ENCODE measurements at regions not wholly inside any gene's neighbourhood (a gene's known extent, or its start where the extent isn't known, plus 50 kb on each side); places are given as distances from the start of the nearest gene placed in this dataset.

- Mint-ChIP-seq H3K4me3 (no peak overlapping the region), H3K27ac (no peak overlapping the region), H3K36me3 (ENCODE audit: insufficient read depth) (no peaks in the 10 kb centered on the region), H3K27me3 (peaks cover 7 to 8% of the 10 kb centered on the region in 2 donors), H3K4me1 (ENCODE audit: low read depth in 2 of 2) (no peaks in the 10 kb centered on the region), H3K9me3 (no peaks in the 10 kb centered on the region)
- DNase-seq (no peak), ATAC-seq (replicated peaks) (no peak)
These were observed 406.2 kb upstream of the CADM1 start for GRCh38 chr11:115910379-115910778.

DNA sequence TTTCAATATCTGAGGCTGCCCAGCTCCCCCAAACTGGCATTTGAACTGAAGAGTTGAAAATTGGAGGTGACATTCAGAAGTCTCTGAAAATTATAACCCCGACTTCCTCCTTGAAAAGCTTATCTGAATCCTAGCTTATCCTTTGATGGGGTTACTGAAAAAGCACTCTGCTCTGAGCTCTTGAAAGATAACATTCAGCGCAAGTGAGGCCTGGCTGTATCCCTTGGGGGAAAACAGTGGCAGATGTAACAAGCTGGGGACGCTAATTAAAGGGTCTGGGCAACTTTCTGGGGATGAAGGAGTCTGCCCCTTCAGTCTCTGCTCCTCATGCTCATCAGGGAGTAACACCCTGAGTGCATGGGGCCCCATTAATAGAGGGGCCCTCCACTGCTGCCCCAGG lies 402.0 kb upstream of the CADM1 start:
- H3K27me3 Mint-ChIP-seq: peaks cover 0 to 7% of the 10 kb centered on the region in 2 donors
- H3K36me3 Mint-ChIP-seq (ENCODE audit: insufficient read depth): no peaks in the 10 kb centered on the region
- ATAC-seq (replicated peaks) (no peak), DNase-seq (no peak)
- H3K4me1 Mint-ChIP-seq (ENCODE audit: low read depth in 2 of 2): no peaks in the 10 kb centered on the region
- no peak overlapping the region for H3K4me3 Mint-ChIP-seq
- no peaks in the 10 kb centered on the region for H3K9me3 Mint-ChIP-seq
- no peak overlapping the region for H3K27ac Mint-ChIP-seq

DNA sequence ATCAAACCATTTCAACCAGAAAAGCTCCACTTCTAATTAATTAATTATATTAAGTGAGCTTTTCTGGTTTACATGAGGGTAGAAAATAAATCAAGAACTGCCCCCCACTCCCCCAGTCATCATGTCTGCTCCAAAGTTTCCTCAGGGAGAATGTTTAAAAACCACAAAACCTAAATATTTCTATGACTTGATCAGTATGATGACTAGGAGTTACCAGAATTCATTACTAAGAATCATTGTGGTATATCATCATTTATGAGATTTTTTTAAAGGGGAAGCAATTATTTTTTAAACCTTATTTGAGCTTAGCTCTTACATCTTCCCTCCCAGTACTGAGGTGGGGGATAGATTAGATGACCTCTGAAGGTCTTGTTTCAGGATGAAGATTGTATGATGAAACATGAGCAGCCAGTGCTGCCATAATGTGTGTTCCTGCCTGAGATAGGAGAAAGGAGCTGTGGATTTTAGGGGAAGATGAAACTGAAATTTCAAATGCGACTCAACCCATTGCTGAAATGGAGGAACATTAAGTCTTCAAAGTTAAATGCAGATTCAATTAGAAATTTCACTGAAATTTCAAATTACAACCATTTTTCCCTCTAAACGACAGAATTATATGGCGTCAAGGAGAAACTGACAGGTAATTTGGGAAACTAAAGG lies 401.3 kb upstream of the CADM1 start:
- ATAC-seq (replicated peaks): no peak
- Mint-ChIP-seq H3K27ac (no peak overlapping the region), H3K27me3 (peaks cover 0 to 7% of the 10 kb centered on the region in 2 donors), H3K36me3 (ENCODE audit: insufficient read depth) (no peaks in the 10 kb centered on the region), H3K9me3 (no peaks in the 10 kb centered on the region), H3K4me3 (no peak overlapping the region), H3K4me1 (ENCODE audit: low read depth in 2 of 2) (no peaks in the 10 kb centered on the region)
- DNase-seq: no peak

- Mint-ChIP-seq H3K4me1 (ENCODE audit: low read depth in 2 of 2) (no peaks in the 10 kb centered on the region), H3K36me3 (ENCODE audit: insufficient read depth) (no peaks in the 10 kb centered on the region), H3K27me3 (peaks cover 0 to 7% of the 10 kb centered on the region in 2 donors), H3K27ac (no peak overlapping the region), H3K9me3 (no peaks in the 10 kb centered on the region), H3K4me3 (no peak overlapping the region)
- no peak for ATAC-seq (replicated peaks)
- DNase-seq: no peak
These were observed 399.0 kb upstream of the CADM1 start for GRCh38 chr11:115903179-115903578.

DNA sequence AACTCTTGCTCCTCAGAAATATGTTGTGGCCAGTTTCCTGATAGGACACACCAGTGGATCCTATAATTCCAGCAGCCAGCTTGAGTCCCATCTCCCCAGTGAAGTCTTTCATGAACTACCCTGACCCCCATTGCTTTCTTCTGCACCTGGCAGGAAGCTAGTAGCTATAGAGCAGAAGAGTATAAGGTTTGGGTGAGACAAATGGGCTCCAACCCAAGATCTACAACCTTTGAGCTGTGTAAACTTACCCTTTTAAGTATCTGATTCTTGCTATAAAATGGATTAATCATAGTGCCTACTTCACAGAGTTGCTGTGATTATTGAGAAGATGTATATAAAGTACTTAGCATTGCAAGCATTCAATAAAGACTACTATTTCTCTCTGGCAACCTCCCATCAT lies 396.9 kb upstream of the CADM1 start:
- no peaks in the 10 kb centered on the region for H3K9me3 Mint-ChIP-seq
- ATAC-seq (replicated peaks) (no peak), DNase-seq (no peak)
- no peak overlapping the region for H3K4me3 Mint-ChIP-seq
- H3K27ac Mint-ChIP-seq: no peak overlapping the region
- no peaks in the 10 kb centered on the region for H3K27me3 Mint-ChIP-seq
- H3K4me1 Mint-ChIP-seq (ENCODE audit: low read depth in 2 of 2): no peaks in the 10 kb centered on the region
- no peaks in the 10 kb centered on the region for H3K36me3 Mint-ChIP-seq (ENCODE audit: insufficient read depth)

- H3K4me3 Mint-ChIP-seq: no peak overlapping the region
- H3K27me3 Mint-ChIP-seq: no peaks in the 10 kb centered on the region
- H3K4me1 Mint-ChIP-seq (ENCODE audit: low read depth in 2 of 2): no peaks in the 10 kb centered on the region
- H3K36me3 Mint-ChIP-seq (ENCODE audit: insufficient read depth): no peaks in the 10 kb centered on the region
- DNase-seq: no peak
- H3K27ac Mint-ChIP-seq: no peak overlapping the region
- ATAC-seq (replicated peaks): no peak
- H3K9me3 Mint-ChIP-seq: no peaks in the 10 kb centered on the region
These were observed 395.9 kb upstream of the CADM1 start for GRCh38 chr11:115900111-115900510.

DNA sequence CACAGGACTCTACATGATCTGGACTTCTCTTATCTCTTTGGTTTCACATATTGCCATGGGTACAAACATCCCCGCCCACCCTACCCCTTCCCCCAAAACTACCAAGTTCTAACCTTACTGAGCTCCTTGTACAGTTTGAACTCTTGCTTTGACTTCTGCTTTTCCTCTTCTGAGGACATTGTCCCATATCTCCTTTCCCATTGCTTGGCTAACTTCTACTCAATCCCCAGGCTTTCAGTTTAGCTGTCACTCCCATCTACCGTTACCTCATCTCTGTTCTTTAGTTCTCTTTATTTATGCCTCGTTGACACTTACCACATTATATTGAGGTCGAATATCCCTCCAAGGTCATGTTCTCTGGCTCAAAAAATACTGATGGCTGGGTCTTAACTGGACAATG lies 393.5 kb upstream of the CADM1 start:
- no peak for DNase-seq
- no peaks in the 10 kb centered on the region for H3K9me3 Mint-ChIP-seq
- H3K4me3 Mint-ChIP-seq: no peak overlapping the region
- H3K36me3 Mint-ChIP-seq (ENCODE audit: insufficient read depth): no peaks in the 10 kb centered on the region
- no peak overlapping the region for H3K27ac Mint-ChIP-seq
- H3K4me1 Mint-ChIP-seq (ENCODE audit: low read depth in 2 of 2): no peaks in the 10 kb centered on the region
- H3K27me3 Mint-ChIP-seq: no peaks in the 10 kb centered on the region
- no peak for ATAC-seq (replicated peaks)

- Mint-ChIP-seq H3K9me3 (no peaks in the 10 kb centered on the region), H3K4me1 (ENCODE audit: low read depth in 2 of 2) (no peaks in the 10 kb centered on the region), H3K36me3 (ENCODE audit: insufficient read depth) (no peaks in the 10 kb centered on the region), H3K27me3 (no peaks in the 10 kb centered on the region), H3K4me3 (no peak overlapping the region), H3K27ac (no peak overlapping the region)
- ATAC-seq (replicated peaks) (no peak), DNase-seq (no peak)
These were observed 391.9 kb upstream of the CADM1 start for GRCh38 chr11:115896084-115896483.

DNA sequence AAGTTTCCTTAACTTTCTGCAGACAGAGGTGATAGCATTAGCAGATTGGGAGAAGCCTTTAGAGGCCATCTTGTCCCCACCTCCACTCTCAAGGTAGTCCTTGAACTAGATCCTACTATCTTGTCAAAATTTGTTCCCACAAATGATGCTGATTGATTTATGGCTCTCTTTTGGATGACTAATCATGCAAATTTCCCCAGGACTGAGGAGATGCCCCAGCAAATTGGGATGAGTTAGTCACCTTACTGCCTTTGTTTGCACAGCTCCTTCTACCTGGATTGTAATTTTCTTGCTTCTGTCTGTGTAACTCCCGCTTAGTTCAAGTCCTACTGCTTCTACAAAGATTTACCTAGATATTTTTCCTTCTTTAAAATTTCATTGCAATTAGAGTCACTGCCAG lies 391.4 kb upstream of the CADM1 start:
- DNase-seq: no peak
- Mint-ChIP-seq H3K36me3 (ENCODE audit: insufficient read depth) (no peaks in the 10 kb centered on the region), H3K9me3 (no peaks in the 10 kb centered on the region), H3K27ac (no peak overlapping the region), H3K4me3 (no peak overlapping the region), H3K4me1 (ENCODE audit: low read depth in 2 of 2) (no peaks in the 10 kb centered on the region), H3K27me3 (no peaks in the 10 kb centered on the region)
- no peak for ATAC-seq (replicated peaks)

DNA sequence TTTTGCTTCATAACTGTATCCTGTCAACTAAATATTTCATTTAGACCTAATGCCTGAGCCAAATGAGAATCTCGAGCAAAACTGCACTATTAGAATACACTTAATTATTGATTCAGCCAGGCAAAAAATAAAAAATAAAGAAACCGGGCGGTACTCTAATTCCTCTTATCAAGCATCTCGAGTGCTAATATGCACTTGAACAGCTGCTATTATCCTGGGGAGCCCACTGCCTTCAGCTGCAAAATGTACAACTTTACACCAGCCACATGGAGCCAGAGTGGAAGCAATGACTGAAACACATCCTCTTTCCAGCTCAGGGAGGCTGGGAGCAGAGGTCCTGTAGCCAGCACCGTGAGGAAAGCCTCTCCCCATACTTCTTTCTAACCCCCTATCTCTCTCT lies 390.0 kb upstream of the CADM1 start:
- no peak for DNase-seq
- H3K9me3 Mint-ChIP-seq: no peaks in the 10 kb centered on the region
- H3K4me3 Mint-ChIP-seq: no peak overlapping the region
- no peaks in the 10 kb centered on the region for H3K4me1 Mint-ChIP-seq (ENCODE audit: low read depth in 2 of 2)
- H3K27ac Mint-ChIP-seq: no peak overlapping the region
- ATAC-seq (replicated peaks): no peak
- H3K27me3 Mint-ChIP-seq: no peaks in the 10 kb centered on the region
- no peaks in the 10 kb centered on the region for H3K36me3 Mint-ChIP-seq (ENCODE audit: insufficient read depth)

- DNase-seq (no peak), ATAC-seq (replicated peaks) (no peak)
- Mint-ChIP-seq H3K4me1 (ENCODE audit: low read depth in 2 of 2) (no peaks in the 10 kb centered on the region), H3K36me3 (ENCODE audit: insufficient read depth) (no peaks in the 10 kb centered on the region), H3K27ac (no peak overlapping the region), H3K4me3 (no peak overlapping the region), H3K27me3 (peaks cover 1 to 5% of the 10 kb centered on the region in 2 donors), H3K9me3 (peaks cover 0 to 2% of the 10 kb centered on the region in 2 donors)
These were observed 389.4 kb upstream of the CADM1 start for GRCh38 chr11:115893461-115894099.

DNA sequence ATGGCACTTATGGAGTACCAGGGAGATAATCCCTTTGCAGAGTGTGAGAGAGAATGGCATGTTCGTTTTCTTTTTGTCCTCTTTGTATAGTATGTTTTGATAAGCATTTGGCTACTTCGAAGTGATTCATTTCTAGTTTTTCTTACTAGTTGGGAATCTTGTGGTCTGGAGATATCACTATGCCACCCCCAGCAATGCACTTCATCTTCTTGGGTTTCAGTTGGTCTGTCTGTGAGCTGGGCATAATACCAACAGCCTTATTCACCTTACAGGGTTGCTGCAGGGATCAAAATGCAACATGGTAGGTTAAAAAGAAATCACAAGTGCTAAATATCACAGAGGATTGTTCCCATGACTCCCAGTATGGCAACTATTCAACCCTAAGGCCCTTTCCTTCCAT lies 387.8 kb upstream of the CADM1 start:
- H3K36me3 Mint-ChIP-seq (ENCODE audit: insufficient read depth): no peaks in the 10 kb centered on the region
- peaks cover 0 to 12% of the 10 kb centered on the region in 2 donors for H3K9me3 Mint-ChIP-seq
- H3K4me3 Mint-ChIP-seq: no peak overlapping the region
- ATAC-seq (replicated peaks) (no peak), DNase-seq (no peak)
- H3K27ac Mint-ChIP-seq: no peak overlapping the region
- no peaks in the 10 kb centered on the region for H3K4me1 Mint-ChIP-seq (ENCODE audit: low read depth in 2 of 2)
- H3K27me3 Mint-ChIP-seq: peaks cover 11 to 12% of the 10 kb centered on the region in 2 donors

GRCh38 chr11:115891581-115891980 lies 387.4 kb upstream of the CADM1 start:
- Mint-ChIP-seq H3K4me3 (no peak overlapping the region), H3K9me3 (peaks cover 0 to 13% of the 10 kb centered on the region in 2 donors), H3K4me1 (ENCODE audit: low read depth in 2 of 2) (no peaks in the 10 kb centered on the region), H3K27me3 (peaks cover 11 to 13% of the 10 kb centered on the region in 2 donors), H3K36me3 (ENCODE audit: insufficient read depth) (no peaks in the 10 kb centered on the region), H3K27ac (no peak overlapping the region)
- no peak for ATAC-seq (replicated peaks)
- no peak for DNase-seq

DNA sequence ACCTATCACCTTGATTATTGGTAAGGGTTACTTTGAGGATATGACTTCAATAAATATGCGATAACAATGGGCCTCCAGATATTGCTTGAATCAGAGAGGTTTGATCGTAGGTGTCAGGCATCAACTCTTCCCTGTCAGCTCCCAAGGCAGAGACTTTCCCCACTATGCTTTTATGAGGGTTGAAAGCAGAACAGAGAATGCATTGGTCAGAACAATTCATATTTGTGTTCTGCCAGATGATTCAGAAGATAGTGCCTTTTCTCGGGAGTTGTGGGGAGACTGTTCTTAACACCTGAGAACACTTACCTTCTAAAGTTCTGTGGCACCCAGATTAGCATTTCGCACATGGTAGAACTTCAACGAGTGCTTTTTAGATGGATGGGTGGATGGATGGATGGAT lies 386.3 kb upstream of the CADM1 start:
- no peak overlapping the region for H3K4me3 Mint-ChIP-seq
- ATAC-seq (replicated peaks) (no peak), DNase-seq (no peak)
- peaks cover 0 to 13% of the 10 kb centered on the region in 2 donors for H3K9me3 Mint-ChIP-seq
- no peaks in the 10 kb centered on the region for H3K36me3 Mint-ChIP-seq (ENCODE audit: insufficient read depth)
- peaks cover 11 to 13% of the 10 kb centered on the region in 2 donors for H3K27me3 Mint-ChIP-seq
- no peaks in the 10 kb centered on the region for H3K4me1 Mint-ChIP-seq (ENCODE audit: low read depth in 2 of 2)
- H3K27ac Mint-ChIP-seq: no peak overlapping the region

Data from effector memory CD8-positive, alpha-beta T cell (primary cell).